ENCODE measurements at regions not wholly inside any gene's neighbourhood (a gene's known extent, or its start where the extent isn't known, plus 50 kb on each side); places are given as distances from the start of the nearest gene placed in this dataset.

Small RNA genes lying in the stretch of these regions (small RNA-seq; reads per million reads assigned to genes)
- gene RNU6-1163P, result 0.52 reads per million
